ENCODE measurements at regions not wholly inside any gene's neighbourhood (a gene's known extent, or its start where the extent isn't known, plus 50 kb on each side); places are given as distances from the start of the nearest gene placed in this dataset.

GRCh38 chr12:93956551-93956950 is 191.8 kb upstream of the PLXNC1 start:
- ATAC-seq (no peak), DNase-seq (no peak)
- Histone ChIP-seq H3K27ac (no peak overlapping the region), H3K36me3 (no peaks in the 10 kb centered on the region), H3K9me3 (no peaks in the 10 kb centered on the region), H3K4me1 (no peaks in the 10 kb centered on the region), H3K4me3 (no peak overlapping the region), H3K27me3 (ENCODE audit: low read depth) (no peaks in the 10 kb centered on the region)
- intact Hi-C loops (cut with DNase I): no loop called here
- TF ChIP-seq CTCF (IDR thresholded peaks at IDR 0.05): no peak

- intact Hi-C loops (cut with DNase I): no loop called here
- H3K27ac ChIP-seq: no peak overlapping the region
- no peak for TF ChIP-seq CTCF (IDR thresholded peaks at IDR 0.05)
- H3K36me3 ChIP-seq: no peaks in the 10 kb centered on the region
- DNase-seq: no peak
- no peaks in the 10 kb centered on the region for H3K4me1 ChIP-seq
- no peaks in the 10 kb centered on the region for H3K27me3 ChIP-seq (ENCODE audit: low read depth)
- no peak for ATAC-seq
- H3K4me3 ChIP-seq: no peak overlapping the region
- peaks cover 3% of the 10 kb centered on the region for H3K9me3 ChIP-seq
Observed at GRCh38 chr12:93957168-93957567, 191.2 kb upstream of the PLXNC1 start.

GRCh38 chr12:93957870-93958269 is 190.5 kb upstream of the PLXNC1 start:
- no peak overlapping the region for H3K4me3 ChIP-seq
- no peaks in the 10 kb centered on the region for H3K36me3 ChIP-seq
- no peak overlapping the region for H3K27ac ChIP-seq
- no peaks in the 10 kb centered on the region for H3K4me1 ChIP-seq
- no peaks in the 10 kb centered on the region for H3K27me3 ChIP-seq (ENCODE audit: low read depth)
- ATAC-seq (no peak), DNase-seq (no peak)
- intact Hi-C loops (cut with DNase I): no loop called here
- H3K9me3 ChIP-seq: peaks cover 7% of the 10 kb centered on the region
- TF ChIP-seq CTCF (IDR thresholded peaks at IDR 0.05): no peak

GRCh38 chr12:93959657-93960056 is 188.7 kb upstream of the PLXNC1 start:
- TF ChIP-seq CTCF (IDR thresholded peaks at IDR 0.05): no peak
- ATAC-seq: no peak
- H3K4me3 ChIP-seq: no peak overlapping the region
- no peaks in the 10 kb centered on the region for H3K36me3 ChIP-seq
- no peak for DNase-seq
- intact Hi-C loops (cut with DNase I): no loop called here
- H3K4me1 ChIP-seq: no peaks in the 10 kb centered on the region
- H3K27me3 ChIP-seq (ENCODE audit: low read depth): no peaks in the 10 kb centered on the region
- H3K27ac ChIP-seq: no peak overlapping the region
- H3K9me3 ChIP-seq: peaks cover 7% of the 10 kb centered on the region

GRCh38 chr12:93960521-93960920 is 187.9 kb upstream of the PLXNC1 start:
- intact Hi-C loops (cut with DNase I): no loop called here

More at GRCh38 chr12:93960521-93960920, 187.9 kb upstream of the PLXNC1 start:
- no peak overlapping the region for H3K4me3 ChIP-seq
- H3K36me3 ChIP-seq: no peaks in the 10 kb centered on the region
- H3K9me3 ChIP-seq: peaks cover 7% of the 10 kb centered on the region
- no peak overlapping the region for H3K27ac ChIP-seq
- no peaks in the 10 kb centered on the region for H3K27me3 ChIP-seq (ENCODE audit: low read depth)
- H3K4me1 ChIP-seq: no peaks in the 10 kb centered on the region
- no peak for TF ChIP-seq CTCF (IDR thresholded peaks at IDR 0.05)
- DNase-seq: no peak
- ATAC-seq: no peak
